WTC11 (cell line): ENCODE measurements at regions not wholly inside any gene's neighbourhood (a gene's known extent, or its start where the extent isn't known, plus 50 kb on each side); places are given as distances from the start of the nearest gene placed in this dataset.

Experiments
- ATAC-seq: fragments of 200-7000 bp; cut with Tn5 transposase; 2 replicates; pipeline ENCODE4 v1.10.0; 2021; ENCODE audit warnings: mild to moderate bottlenecking, moderate library complexity
- CTCF ChIA-PET: fragments of 300-600 bp; sonication (Branson Sonifier 250); formaldehyde crosslinking; loops from one replicate; lab custom pipeline; 2021; ENCODE audit warnings: antibody characterized with exemption; lab: Charles Lee
- POLR2A ChIA-PET: fragments of 350-600 bp; sonication (Branson Sonifier 250); formaldehyde crosslinking; loops from one replicate; lab custom pipeline; 2021; ENCODE audit warnings: antibody characterized with exemption; lab: Charles Lee
- DNase-seq: peaks from one replicate; pipeline ENCODE4 v3.0.0; 2021; ENCODE audit warnings: low spot score
- H3K27ac Mint-ChIP-seq: 2 replicates; pipeline ENCODE4 v1.8.0; 2021; ENCODE audit warnings: mixed read lengths
- H3K27me3 Mint-ChIP-seq: 2 replicates; pipeline ENCODE4 v1.8.0; 2021; ENCODE audit warnings: low read depth, mild to moderate bottlenecking, moderate library complexity, mixed read lengths
- H3K36me3 Mint-ChIP-seq: 2 replicates; pipeline ENCODE4 v1.8.0; 2021; ENCODE audit warnings: mixed read lengths
- H3K4me1 Mint-ChIP-seq: 2 replicates; pipeline ENCODE4 v1.8.0; 2022; ENCODE audit warnings: mixed read lengths
- H3K4me3 Mint-ChIP-seq: 2 replicates; pipeline ENCODE4 v1.8.0; 2021; ENCODE audit warnings: mild to moderate bottlenecking, moderate library complexity, mixed read lengths
- H3K9me3 Mint-ChIP-seq: 2 replicates; pipeline ENCODE4 v1.8.0; 2021; ENCODE audit warnings: mixed read lengths
- KAT7 ChIP-seq: sonication (generic); formaldehyde crosslinking; IDR thresholded peaks from 2 replicates; pipeline ENCODE4 v1.8.1; 2023; ENCODE audit warnings: missing genetic modification reagents, mild to moderate bottlenecking, borderline replicate concordance
- MXD4 ChIP-seq: fragments of 250-450 bp; sonication (Bioruptor Pico); IDR thresholded peaks from 2 replicates; pipeline ENCODE4 v1.8.0; 2021; ENCODE audit warnings: mild to moderate bottlenecking, moderate library complexity, borderline replicate concordance
- MYBL2 ChIP-seq: sonication (generic); formaldehyde crosslinking; IDR thresholded peaks from 2 replicates; pipeline ENCODE4 v1.8.1; 2023; ENCODE audit warnings: mild to moderate bottlenecking, moderate library complexity, missing genetic modification reagents
- NFE2L1 ChIP-seq: sonication (generic); formaldehyde crosslinking; IDR thresholded peaks from 2 replicates; pipeline ENCODE4 v1.8.1; 2023; ENCODE audit warnings: missing genetic modification reagents
- NR1H2 ChIP-seq: sonication (generic); formaldehyde crosslinking; IDR thresholded peaks from 2 replicates; pipeline ENCODE4 v1.9.0; 2021; ENCODE audit warnings: mild to moderate bottlenecking, moderate library complexity, missing genetic modification reagents
- PRRX2 ChIP-seq: fragments of 250-450 bp; sonication (Bioruptor Pico); IDR thresholded peaks from 2 replicates; pipeline ENCODE4 v1.8.0; 2021; ENCODE audit warnings: mild to moderate bottlenecking
- SP1 ChIP-seq: sonication (generic); formaldehyde crosslinking; conservative IDR thresholded peaks from 2 replicates; pipeline ENCODE4 v1.8.1; 2022; ENCODE audit warnings: missing genetic modification reagents
- TCF7 ChIP-seq: sonication (generic); formaldehyde crosslinking; IDR thresholded peaks from 2 replicates; pipeline ENCODE4 v1.8.0; 2022; ENCODE audit warnings: mild to moderate bottlenecking, low read depth, missing genetic modification reagents, moderate library complexity
- ZNF232 ChIP-seq: sonication (generic); formaldehyde crosslinking; IDR thresholded peaks from 2 replicates; pipeline ENCODE4 v1.8.0; 2022; ENCODE audit warnings: mild to moderate bottlenecking, missing genetic modification reagents
- ZNF263 ChIP-seq: sonication (generic); formaldehyde crosslinking; IDR thresholded peaks from 2 replicates; pipeline ENCODE4 v1.8.1; 2022; ENCODE audit warnings: low read depth, mild to moderate bottlenecking, moderate library complexity, missing genetic modification reagents
- ZNF416 ChIP-seq: fragments of 250-450 bp; sonication (Bioruptor Pico); IDR thresholded peaks from 2 replicates; pipeline ENCODE4 v1.9.0; 2021; ENCODE audit warnings: mild to moderate bottlenecking, inconsistent platforms
- ZNF671 ChIP-seq: fragments of 250-450 bp; sonication (Bioruptor Pico); IDR thresholded peaks from 2 replicates; pipeline ENCODE4 v1.8.0; 2021; ENCODE audit warnings: mild to moderate bottlenecking
- TF ChIP-seq, protein P1 (sequence below): sonication (generic); formaldehyde crosslinking; IDR thresholded peaks from 2 replicates; pipeline ENCODE4 v1.8.1; 2023; ENCODE audit warnings: mild to moderate bottlenecking, moderate library complexity, missing genetic modification reagents
- TF ChIP-seq, protein P2 (sequence below): fragments of 250-450 bp; sonication (Bioruptor Pico); conservative IDR thresholded peaks from 2 replicates; pipeline ENCODE4 v1.9.0; 2021; ENCODE audit warnings: mild to moderate bottlenecking
- TF ChIP-seq, protein P3 (sequence below): sonication (generic); formaldehyde crosslinking; IDR thresholded peaks from 2 replicates; pipeline ENCODE4 v1.8.1; 2022; ENCODE audit warnings: mild to moderate bottlenecking, moderate library complexity, missing genetic modification reagents
- TF ChIP-seq, protein P4 (sequence below): sonication (generic); formaldehyde crosslinking; IDR thresholded peaks from 2 replicates; pipeline ENCODE4 v1.8.0; 2023; ENCODE audit warnings: missing genetic modification reagents
- TF ChIP-seq, protein P5 (sequence below): fragments of 250-450 bp; sonication (Bioruptor Pico); IDR thresholded peaks from 2 replicates; pipeline ENCODE4 v1.9.0; 2021; ENCODE audit warnings: mild to moderate bottlenecking
- TF ChIP-seq, protein P6 (sequence below): sonication (generic); formaldehyde crosslinking; IDR thresholded peaks from 2 replicates; pipeline ENCODE4 v1.8.0; 2023; ENCODE audit warnings: mild to moderate bottlenecking, missing genetic modification reagents
- TF ChIP-seq, protein P7 (sequence below): sonication (generic); formaldehyde crosslinking; IDR thresholded peaks from 2 replicates; pipeline ENCODE4 v1.8.0; 2022; ENCODE audit warnings: mild to moderate bottlenecking, missing genetic modification reagents
- TF ChIP-seq, protein P8 (sequence below): sonication (generic); formaldehyde crosslinking; IDR thresholded peaks from 2 replicates; pipeline ENCODE4 v1.8.1; 2023; ENCODE audit warnings: mild to moderate bottlenecking, missing genetic modification reagents, borderline replicate concordance

DNA sequence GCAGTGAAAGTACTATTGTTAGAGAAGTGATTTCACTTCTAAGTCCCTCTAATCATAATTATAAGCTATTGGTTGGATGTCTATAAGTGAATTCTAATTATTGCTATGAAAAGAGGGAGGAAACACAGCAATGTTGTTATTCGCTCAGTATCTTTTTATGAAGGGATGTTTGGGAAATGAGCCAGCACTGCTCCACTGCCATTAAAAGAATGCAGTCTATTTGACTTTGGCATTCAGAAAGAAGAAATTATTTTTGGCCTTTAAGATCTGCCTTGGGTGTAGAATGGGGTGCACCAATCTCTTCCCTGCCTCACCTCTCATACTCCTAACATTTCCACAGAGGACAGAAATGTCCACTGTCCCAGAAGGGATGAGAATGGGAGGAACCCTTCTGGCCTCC lies 332.0 kb downstream of the SPATA31D1 start:
- CTCF ChIA-PET = no interaction called here
- TF ChIP-seq MXD4 (CRISPR knock-in tag) = no peak
- TF ChIP-seq, protein P1, sequence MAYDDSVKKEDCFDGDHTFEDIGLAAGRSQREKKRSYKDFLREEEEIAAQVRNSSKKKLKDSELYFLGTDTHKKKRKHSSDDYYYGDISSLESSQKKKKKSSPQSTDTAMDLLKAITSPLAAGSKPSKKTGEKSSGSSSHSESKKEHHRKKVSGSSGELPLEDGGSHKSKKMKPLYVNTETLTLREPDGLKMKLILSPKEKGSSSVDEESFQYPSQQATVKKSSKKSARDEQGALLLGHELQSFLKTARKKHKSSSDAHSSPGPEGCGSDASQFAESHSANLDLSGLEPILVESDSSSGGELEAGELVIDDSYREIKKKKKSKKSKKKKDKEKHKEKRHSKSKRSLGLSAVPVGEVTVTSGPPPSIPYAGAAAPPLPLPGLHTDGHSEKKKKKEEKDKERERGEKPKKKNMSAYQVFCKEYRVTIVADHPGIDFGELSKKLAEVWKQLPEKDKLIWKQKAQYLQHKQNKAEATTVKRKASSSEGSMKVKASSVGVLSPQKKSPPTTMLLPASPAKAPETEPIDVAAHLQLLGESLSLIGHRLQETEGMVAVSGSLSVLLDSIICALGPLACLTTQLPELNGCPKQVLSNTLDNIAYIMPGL = no peak
- TF ChIP-seq, protein P2, sequence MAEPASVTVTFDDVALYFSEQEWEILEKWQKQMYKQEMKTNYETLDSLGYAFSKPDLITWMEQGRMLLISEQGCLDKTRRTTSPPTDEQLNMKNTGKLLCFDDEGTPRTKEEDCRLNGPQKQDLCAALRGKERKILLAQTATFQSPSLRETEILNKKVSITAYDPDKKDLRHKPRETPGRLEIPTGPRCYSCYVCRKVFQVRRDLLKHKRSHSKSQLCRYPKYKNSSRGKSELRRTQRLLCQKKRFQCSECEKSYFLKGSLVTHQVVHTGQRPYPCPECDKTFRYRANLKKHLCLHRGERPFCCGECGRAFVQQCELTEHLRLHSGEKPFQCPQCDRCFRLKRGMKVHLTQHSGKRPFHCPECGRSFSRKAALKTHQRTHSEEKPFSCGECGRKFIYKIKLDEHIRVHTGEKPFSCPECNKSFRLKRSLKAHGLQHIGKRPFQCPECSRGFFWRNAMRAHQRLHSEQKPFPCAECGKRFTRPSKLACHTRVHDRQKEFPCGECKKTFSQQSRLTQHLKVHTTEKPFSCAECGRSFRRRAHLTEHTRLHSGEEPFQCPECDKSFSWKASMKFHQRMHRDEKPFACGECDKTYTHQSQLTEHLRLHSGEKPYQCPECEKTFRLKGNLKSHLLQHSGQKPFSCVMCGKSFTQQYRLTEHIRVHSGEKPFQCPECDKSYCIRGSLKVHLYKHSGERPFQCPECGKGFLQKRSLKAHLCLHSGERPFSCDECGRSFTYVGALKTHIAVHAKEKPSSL (CRISPR knock-in tag) = no peak
- no peak for TF ChIP-seq KAT7
- TF ChIP-seq ZNF263 (CRISPR knock-in tag) = no peak
- TF ChIP-seq, protein P3, sequence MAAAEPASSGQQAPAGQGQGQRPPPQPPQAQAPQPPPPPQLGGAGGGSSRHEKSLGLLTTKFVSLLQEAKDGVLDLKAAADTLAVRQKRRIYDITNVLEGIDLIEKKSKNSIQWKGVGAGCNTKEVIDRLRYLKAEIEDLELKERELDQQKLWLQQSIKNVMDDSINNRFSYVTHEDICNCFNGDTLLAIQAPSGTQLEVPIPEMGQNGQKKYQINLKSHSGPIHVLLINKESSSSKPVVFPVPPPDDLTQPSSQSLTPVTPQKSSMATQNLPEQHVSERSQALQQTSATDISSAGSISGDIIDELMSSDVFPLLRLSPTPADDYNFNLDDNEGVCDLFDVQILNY (CRISPR knock-in tag) = no peak
- TF ChIP-seq ZNF416 (CRISPR knock-in tag) = no peak
- TF ChIP-seq SP1 = no peak
- TF ChIP-seq NR1H2 (CRISPR knock-in tag) = no peak
- TF ChIP-seq, protein P4, sequence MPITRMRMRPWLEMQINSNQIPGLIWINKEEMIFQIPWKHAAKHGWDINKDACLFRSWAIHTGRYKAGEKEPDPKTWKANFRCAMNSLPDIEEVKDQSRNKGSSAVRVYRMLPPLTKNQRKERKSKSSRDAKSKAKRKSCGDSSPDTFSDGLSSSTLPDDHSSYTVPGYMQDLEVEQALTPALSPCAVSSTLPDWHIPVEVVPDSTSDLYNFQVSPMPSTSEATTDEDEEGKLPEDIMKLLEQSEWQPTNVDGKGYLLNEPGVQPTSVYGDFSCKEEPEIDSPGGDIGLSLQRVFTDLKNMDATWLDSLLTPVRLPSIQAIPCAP = no peak
- TF ChIP-seq, protein P5, sequence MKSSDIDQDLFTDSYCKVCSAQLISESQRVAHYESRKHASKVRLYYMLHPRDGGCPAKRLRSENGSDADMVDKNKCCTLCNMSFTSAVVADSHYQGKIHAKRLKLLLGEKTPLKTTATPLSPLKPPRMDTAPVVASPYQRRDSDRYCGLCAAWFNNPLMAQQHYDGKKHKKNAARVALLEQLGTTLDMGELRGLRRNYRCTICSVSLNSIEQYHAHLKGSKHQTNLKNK (CRISPR knock-in tag) = no peak
- ATAC-seq = no peak

DNA sequence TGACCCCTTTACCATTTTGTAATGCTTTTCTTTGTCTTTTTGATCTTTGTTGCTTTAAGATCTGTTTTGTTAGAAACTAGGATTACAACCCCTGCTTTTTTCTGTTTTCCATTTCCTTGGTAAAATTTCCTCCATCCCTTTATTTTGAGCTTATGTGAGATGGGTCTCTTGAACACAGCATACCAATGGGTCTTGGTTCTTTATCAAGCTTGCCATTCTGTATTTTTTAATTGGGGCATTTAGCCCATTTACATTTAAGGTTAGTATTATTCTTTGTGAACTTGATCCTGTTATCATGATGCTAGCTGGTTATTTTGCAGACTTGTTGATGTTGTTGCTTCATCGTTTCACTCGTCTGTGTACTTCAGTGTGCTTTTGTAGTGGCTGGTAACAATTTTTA lies 337.3 kb downstream of the SPATA31D1 start:
- ATAC-seq = no peak
- H3K9me3 Mint-ChIP-seq = peaks cover 46% of the 10 kb centered on the region
- ChIA-PET CTCF (no interaction called here), POLR2A (no interaction called here)
- H3K4me3 Mint-ChIP-seq = no peak overlapping the region
- peaks cover 15% of the 10 kb centered on the region for H3K36me3 Mint-ChIP-seq
- H3K27ac Mint-ChIP-seq = no peak overlapping the region
- no peak for DNase-seq
- no peaks in the 10 kb centered on the region for H3K4me1 Mint-ChIP-seq
- H3K27me3 Mint-ChIP-seq = no peaks in the 10 kb centered on the region
- TF ChIP-seq ZNF416 (CRISPR knock-in tag) (no peak), NFE2L1 (no peak), ZNF671 (CRISPR knock-in tag) (no peak), MYBL2 (CRISPR knock-in tag) (no peak), ZNF232 (no peak), PRRX2 (CRISPR knock-in tag) (no peak), TCF7 (CRISPR knock-in tag) (no peak)
- TF ChIP-seq, protein P6, sequence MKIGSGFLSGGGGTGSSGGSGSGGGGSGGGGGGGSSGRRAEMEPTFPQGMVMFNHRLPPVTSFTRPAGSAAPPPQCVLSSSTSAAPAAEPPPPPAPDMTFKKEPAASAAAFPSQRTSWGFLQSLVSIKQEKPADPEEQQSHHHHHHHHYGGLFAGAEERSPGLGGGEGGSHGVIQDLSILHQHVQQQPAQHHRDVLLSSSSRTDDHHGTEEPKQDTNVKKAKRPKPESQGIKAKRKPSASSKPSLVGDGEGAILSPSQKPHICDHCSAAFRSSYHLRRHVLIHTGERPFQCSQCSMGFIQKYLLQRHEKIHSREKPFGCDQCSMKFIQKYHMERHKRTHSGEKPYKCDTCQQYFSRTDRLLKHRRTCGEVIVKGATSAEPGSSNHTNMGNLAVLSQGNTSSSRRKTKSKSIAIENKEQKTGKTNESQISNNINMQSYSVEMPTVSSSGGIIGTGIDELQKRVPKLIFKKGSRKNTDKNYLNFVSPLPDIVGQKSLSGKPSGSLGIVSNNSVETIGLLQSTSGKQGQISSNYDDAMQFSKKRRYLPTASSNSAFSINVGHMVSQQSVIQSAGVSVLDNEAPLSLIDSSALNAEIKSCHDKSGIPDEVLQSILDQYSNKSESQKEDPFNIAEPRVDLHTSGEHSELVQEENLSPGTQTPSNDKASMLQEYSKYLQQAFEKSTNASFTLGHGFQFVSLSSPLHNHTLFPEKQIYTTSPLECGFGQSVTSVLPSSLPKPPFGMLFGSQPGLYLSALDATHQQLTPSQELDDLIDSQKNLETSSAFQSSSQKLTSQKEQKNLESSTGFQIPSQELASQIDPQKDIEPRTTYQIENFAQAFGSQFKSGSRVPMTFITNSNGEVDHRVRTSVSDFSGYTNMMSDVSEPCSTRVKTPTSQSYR = no peak
- TF ChIP-seq, protein P7, sequence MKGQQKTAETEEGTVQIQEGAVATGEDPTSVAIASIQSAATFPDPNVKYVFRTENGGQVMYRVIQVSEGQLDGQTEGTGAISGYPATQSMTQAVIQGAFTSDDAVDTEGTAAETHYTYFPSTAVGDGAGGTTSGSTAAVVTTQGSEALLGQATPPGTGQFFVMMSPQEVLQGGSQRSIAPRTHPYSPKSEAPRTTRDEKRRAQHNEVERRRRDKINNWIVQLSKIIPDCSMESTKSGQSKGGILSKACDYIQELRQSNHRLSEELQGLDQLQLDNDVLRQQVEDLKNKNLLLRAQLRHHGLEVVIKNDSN (CRISPR knock-in tag) = no peak
- TF ChIP-seq, protein P8, sequence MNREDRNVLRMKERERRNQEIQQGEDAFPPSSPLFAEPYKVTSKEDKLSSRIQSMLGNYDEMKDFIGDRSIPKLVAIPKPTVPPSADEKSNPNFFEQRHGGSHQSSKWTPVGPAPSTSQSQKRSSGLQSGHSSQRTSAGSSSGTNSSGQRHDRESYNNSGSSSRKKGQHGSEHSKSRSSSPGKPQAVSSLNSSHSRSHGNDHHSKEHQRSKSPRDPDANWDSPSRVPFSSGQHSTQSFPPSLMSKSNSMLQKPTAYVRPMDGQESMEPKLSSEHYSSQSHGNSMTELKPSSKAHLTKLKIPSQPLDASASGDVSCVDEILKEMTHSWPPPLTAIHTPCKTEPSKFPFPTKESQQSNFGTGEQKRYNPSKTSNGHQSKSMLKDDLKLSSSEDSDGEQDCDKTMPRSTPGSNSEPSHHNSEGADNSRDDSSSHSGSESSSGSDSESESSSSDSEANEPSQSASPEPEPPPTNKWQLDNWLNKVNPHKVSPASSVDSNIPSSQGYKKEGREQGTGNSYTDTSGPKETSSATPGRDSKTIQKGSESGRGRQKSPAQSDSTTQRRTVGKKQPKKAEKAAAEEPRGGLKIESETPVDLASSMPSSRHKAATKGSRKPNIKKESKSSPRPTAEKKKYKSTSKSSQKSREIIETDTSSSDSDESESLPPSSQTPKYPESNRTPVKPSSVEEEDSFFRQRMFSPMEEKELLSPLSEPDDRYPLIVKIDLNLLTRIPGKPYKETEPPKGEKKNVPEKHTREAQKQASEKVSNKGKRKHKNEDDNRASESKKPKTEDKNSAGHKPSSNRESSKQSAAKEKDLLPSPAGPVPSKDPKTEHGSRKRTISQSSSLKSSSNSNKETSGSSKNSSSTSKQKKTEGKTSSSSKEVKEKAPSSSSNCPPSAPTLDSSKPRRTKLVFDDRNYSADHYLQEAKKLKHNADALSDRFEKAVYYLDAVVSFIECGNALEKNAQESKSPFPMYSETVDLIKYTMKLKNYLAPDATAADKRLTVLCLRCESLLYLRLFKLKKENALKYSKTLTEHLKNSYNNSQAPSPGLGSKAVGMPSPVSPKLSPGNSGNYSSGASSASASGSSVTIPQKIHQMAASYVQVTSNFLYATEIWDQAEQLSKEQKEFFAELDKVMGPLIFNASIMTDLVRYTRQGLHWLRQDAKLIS (CRISPR knock-in tag) = no peak
- TF ChIP-seq, protein P2 (CRISPR knock-in tag) = no peak

More for the DNA sequence above, 332.0 kb downstream of the SPATA31D1 start:
- no peaks in the 10 kb centered on the region for H3K4me1 Mint-ChIP-seq
- no peaks in the 10 kb centered on the region for H3K27me3 Mint-ChIP-seq
- POLR2A ChIA-PET = no interaction called here
- no peak overlapping the region for H3K27ac Mint-ChIP-seq
- H3K36me3 Mint-ChIP-seq = peaks cover 6% of the 10 kb centered on the region
- H3K4me3 Mint-ChIP-seq = no peak overlapping the region
- H3K9me3 Mint-ChIP-seq = peaks cover 27% of the 10 kb centered on the region
- DNase-seq = no peak
